ENCODE measurements at regions not wholly inside any gene's neighbourhood (a gene's known extent, or its start where the extent isn't known, plus 50 kb on each side); places are given as distances from the start of the nearest gene placed in this dataset.
"Not testable (repeated sequence)": the region's sequence is repeated elsewhere in the genome, so short reads cannot be mapped to it uniquely, and the experiment has no call there.

- not testable (repeated sequence) for H3K4me3 ChIP-seq (replicated peaks in 1 of 2; ENCODE audit: low read depth in 2 of 2, low read length in 2 of 2); DNase-seq (ENCODE audit: low read depth in 2 of 2)
Observed at GRCh38 chr5:134471858-134472449, 53.5 kb upstream of the JADE2 start.

- H3K4me3 ChIP-seq (replicated peaks in 1 of 2; ENCODE audit: low read depth in 2 of 2, low read length in 2 of 2) = no peak overlapping the region
- TF ChIP-seq CTCF (IDR thresholded peaks at IDR 0.05; ENCODE audit: low read depth, low read length) = no peak
- no peak for DNase-seq (ENCODE audit: low read depth in 2 of 2)
Observed at GRCh38 chr5:134468921-134469400, 56.5 kb upstream of the JADE2 start.

- H3K4me3 ChIP-seq (replicated peaks in 1 of 2; ENCODE audit: low read depth in 2 of 2, low read length in 2 of 2) = no peak overlapping the region
- no peak for TF ChIP-seq CTCF (IDR thresholded peaks at IDR 0.05; ENCODE audit: low read depth, low read length)
- peak in 1 of 2 donors; percentile 14 for DNase-seq (ENCODE audit: low read depth in 2 of 2)
Observed at GRCh38 chr5:134467231-134467630, 55.5 kb upstream of the CDKN2AIPNL start.

GRCh38 chr5:134466241-134467069 is 54.8 kb upstream of the CDKN2AIPNL start:
- DNase-seq (ENCODE audit: low read depth in 2 of 2) = peak; percentile 98 to 99
- H3K4me3 ChIP-seq (replicated peaks in 1 of 2; ENCODE audit: low read depth in 2 of 2, low read length in 2 of 2) = peak overlapping the region; percentile 21 to 47
- no peak for TF ChIP-seq CTCF (IDR thresholded peaks at IDR 0.05; ENCODE audit: low read depth, low read length)

- peak overlapping the region; percentile 21 to 47 for H3K4me3 ChIP-seq (replicated peaks in 1 of 2; ENCODE audit: low read depth in 2 of 2, low read length in 2 of 2)
- no peak for TF ChIP-seq CTCF (IDR thresholded peaks at IDR 0.05; ENCODE audit: low read depth, low read length)
- peak; percentile 93 to 99 for DNase-seq (ENCODE audit: low read depth in 2 of 2)
Observed at GRCh38 chr5:134465816-134466240, 54.1 kb upstream of the CDKN2AIPNL start.

GRCh38 chr5:134464988-134465815 is 53.5 kb upstream of the CDKN2AIPNL start:
- no peak for TF ChIP-seq CTCF (IDR thresholded peaks at IDR 0.05; ENCODE audit: low read depth, low read length)
- no peak for DNase-seq (ENCODE audit: low read depth in 2 of 2)
- H3K4me3 ChIP-seq (replicated peaks in 1 of 2; ENCODE audit: low read depth in 2 of 2, low read length in 2 of 2) = no peak overlapping the region
